DOHH2 (cell line): ENCODE measurements at regions not wholly inside any gene's neighbourhood (a gene's known extent, or its start where the extent isn't known, plus 50 kb on each side); places are given as distances from the start of the nearest gene placed in this dataset.

Experiments used
- H3F3A ChIP-seq: fragments of 200-600 bp; sonication (generic), shearing (Covaris generic); 2 replicates; pipeline ENCODE4 v1.6.0; 2016; ENCODE audit warnings: antibody characterized with exemption, mild to moderate bottlenecking; ENCODE audit not compliant: control insufficient read depth, insufficient read depth
- H3K27ac ChIP-seq: fragments of 200-600 bp; sonication (generic); 2 replicates; pipeline ENCODE4 v1.5.1; 2014; ENCODE audit warnings: low read depth, mild to moderate bottlenecking, low read length, moderate library complexity
- H3K27me3 ChIP-seq: fragments of 200-600 bp; sonication (generic); 2 replicates; pipeline ENCODE4 v1.6.1; 2014; ENCODE audit warnings: mild to moderate bottlenecking, low read length, mixed read lengths; ENCODE audit not compliant: control insufficient read depth
- H3K36me3 ChIP-seq: fragments of 200-600 bp; sonication (generic); 2 replicates; pipeline ENCODE4 v1.6.1; 2014; ENCODE audit warnings: mild to moderate bottlenecking, low read length, moderate library complexity, mixed read lengths; ENCODE audit not compliant: control insufficient read depth
- H3K4me1 ChIP-seq: fragments of 200-600 bp; sonication (generic); 2 replicates; pipeline ENCODE4 v1.6.1; 2014; ENCODE audit warnings: mild to moderate bottlenecking, low read length, mixed read lengths; ENCODE audit not compliant: control insufficient read depth
- H3K4me2 ChIP-seq: fragments of 200-600 bp; sonication (generic); 2 replicates; pipeline ENCODE4 v1.6.0; 2014; ENCODE audit warnings: mild to moderate bottlenecking, low read length, moderate library complexity
- H3K4me3 ChIP-seq: fragments of 200-600 bp; sonication (generic); 2 replicates; pipeline ENCODE4 v1.5.1; 2014; ENCODE audit warnings: mild to moderate bottlenecking, low read length, mixed read lengths
- H3K79me2 ChIP-seq: fragments of 200-600 bp; sonication (generic); 2 replicates; pipeline ENCODE4 v1.6.1; 2014; ENCODE audit warnings: mild to moderate bottlenecking, low read length, mixed read lengths; ENCODE audit not compliant: control insufficient read depth
- H3K9me2 ChIP-seq: fragments of 200-600 bp; sonication (generic); replicated peaks from 2 replicates; pipeline ENCODE4 v1.6.1; 2014; ENCODE audit warnings: mild to moderate bottlenecking, low read length, mixed read lengths; ENCODE audit not compliant: control insufficient read depth
- H3K9me3 ChIP-seq: fragments of 200-600 bp; sonication (generic); 2 replicates; pipeline ENCODE4 v1.6.1; 2014; ENCODE audit warnings: antibody characterized with exemption, low read length, mixed read lengths; ENCODE audit not compliant: control insufficient read depth, insufficient read depth
- H4K20me1 ChIP-seq: fragments of 200-600 bp; sonication (generic); 2 replicates; pipeline ENCODE4 v1.6.0; 2014; ENCODE audit warnings: low read depth, mild to moderate bottlenecking, antibody characterized with exemption, low read length, moderate library complexity; ENCODE audit not compliant: control insufficient read depth, insufficient read depth
- EZH2phosphoT487 ChIP-seq: fragments of 200-600 bp; sonication (generic); IDR thresholded peaks from 2 replicates; pipeline ENCODE4 v1.6.1; 2017; ENCODE audit warnings: borderline replicate concordance, mild to moderate bottlenecking, antibody characterized with exemption, low read length, moderate library complexity, mixed read lengths
- TF ChIP-seq, protein P1 (sequence below): fragments of 200-600 bp; sonication (generic); IDR thresholded peaks from one replicate; pipeline ENCODE4 v1.5.1; 2014; ENCODE audit warnings: antibody characterized with exemption, mild to moderate bottlenecking, low read depth, low read length; ENCODE audit not compliant: poor library complexity, severe bottlenecking

DNA sequence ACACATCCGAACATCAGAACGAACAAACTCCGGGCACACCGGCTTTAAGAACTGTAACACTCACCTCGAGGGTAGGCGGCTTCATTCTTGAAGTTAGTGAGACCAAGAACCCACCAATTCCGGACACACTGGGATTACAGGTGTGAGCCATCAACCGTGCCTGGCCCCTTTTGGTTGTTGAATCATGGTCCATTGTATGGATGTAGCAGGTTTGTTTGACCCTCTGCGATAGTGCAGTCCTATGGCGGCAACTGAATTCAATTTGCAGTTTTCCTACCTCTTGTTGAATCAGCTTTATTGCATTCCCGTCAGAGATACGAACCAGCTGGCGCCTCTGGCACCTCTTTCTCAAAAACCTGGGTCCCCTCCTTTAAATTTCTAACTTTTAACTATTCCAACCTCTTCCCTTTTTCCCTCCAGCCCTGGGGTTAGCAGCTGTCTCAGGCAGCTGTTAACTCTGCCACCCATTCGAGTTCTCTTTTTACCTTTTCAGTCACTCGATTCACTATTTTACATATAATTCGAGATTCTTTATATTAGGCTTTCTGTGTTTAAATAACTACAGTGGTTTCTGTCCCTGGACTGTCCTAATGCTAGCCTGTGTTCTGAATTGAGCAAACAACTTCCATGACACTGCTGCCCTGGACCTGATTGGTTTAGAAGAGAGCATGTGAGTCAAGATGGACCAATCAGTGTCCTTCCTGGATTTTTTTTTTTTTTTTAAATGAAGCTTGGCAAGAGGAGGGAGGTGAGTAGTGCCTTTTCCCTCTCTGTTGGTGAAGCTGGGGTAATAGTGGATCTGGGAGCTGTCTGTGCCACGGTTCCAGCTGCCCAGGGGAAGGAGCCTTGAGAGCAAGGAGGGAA is 261.5 kb downstream of the PCNX1 start:
- H3K79me2 ChIP-seq: no peaks in the 10 kb centered on the region
- no peaks in the 10 kb centered on the region for H3F3A ChIP-seq
- no peak overlapping the region for H3K4me2 ChIP-seq
- no peaks in the 10 kb centered on the region; the same call in 1 of the 2 replicates for H3K27me3 ChIP-seq
- H3K4me1 ChIP-seq: no peaks in the 10 kb centered on the region
- H3K36me3 ChIP-seq: no peaks in the 10 kb centered on the region
- H3K9me2 ChIP-seq: no peaks in the 10 kb centered on the region
- TF ChIP-seq, protein P1, sequence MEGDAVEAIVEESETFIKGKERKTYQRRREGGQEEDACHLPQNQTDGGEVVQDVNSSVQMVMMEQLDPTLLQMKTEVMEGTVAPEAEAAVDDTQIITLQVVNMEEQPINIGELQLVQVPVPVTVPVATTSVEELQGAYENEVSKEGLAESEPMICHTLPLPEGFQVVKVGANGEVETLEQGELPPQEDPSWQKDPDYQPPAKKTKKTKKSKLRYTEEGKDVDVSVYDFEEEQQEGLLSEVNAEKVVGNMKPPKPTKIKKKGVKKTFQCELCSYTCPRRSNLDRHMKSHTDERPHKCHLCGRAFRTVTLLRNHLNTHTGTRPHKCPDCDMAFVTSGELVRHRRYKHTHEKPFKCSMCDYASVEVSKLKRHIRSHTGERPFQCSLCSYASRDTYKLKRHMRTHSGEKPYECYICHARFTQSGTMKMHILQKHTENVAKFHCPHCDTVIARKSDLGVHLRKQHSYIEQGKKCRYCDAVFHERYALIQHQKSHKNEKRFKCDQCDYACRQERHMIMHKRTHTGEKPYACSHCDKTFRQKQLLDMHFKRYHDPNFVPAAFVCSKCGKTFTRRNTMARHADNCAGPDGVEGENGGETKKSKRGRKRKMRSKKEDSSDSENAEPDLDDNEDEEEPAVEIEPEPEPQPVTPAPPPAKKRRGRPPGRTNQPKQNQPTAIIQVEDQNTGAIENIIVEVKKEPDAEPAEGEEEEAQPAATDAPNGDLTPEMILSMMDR: no peak
- no peak for TF ChIP-seq EZH2phosphoT487
- H3K9me3 ChIP-seq: no peaks in the 10 kb centered on the region
- no peak overlapping the region for H3K4me3 ChIP-seq
- no peaks in the 10 kb centered on the region for H4K20me1 ChIP-seq
- H3K27ac ChIP-seq: no peak overlapping the region

DNA sequence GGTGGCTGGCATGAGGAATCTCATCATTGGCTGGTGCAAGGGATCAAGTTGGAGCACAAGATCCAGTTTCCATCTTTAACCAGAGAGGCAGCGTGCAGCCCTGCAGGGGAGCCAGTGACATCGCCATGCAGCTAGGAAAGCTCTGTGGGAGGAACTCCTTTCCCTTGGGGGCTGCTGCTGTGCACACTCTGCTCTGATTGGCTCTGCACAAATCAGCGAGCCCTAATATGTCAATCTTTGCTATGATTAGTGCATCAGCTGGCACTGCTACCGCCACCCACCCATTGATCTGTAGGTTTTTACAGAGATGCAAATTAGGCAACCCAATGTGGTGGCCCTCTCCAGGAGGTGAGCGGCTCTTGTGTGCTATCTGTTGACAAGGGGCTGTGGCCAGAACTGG is 262.6 kb downstream of the PCNX1 start:
- Histone ChIP-seq H3K4me3 (no peak overlapping the region), H3K36me3 (no peaks in the 10 kb centered on the region), H3K27ac (no peak overlapping the region), H4K20me1 (no peaks in the 10 kb centered on the region), H3K4me2 (no peak overlapping the region), H3F3A (no peaks in the 10 kb centered on the region), H3K4me1 (no peaks in the 10 kb centered on the region), H3K9me2 (no peaks in the 10 kb centered on the region), H3K9me3 (no peaks in the 10 kb centered on the region), H3K27me3 (no peaks in the 10 kb centered on the region; the same call in 1 of the 2 replicates), H3K79me2 (no peaks in the 10 kb centered on the region)
- no peak for TF ChIP-seq EZH2phosphoT487
- TF ChIP-seq, protein P1: no peak

DNA sequence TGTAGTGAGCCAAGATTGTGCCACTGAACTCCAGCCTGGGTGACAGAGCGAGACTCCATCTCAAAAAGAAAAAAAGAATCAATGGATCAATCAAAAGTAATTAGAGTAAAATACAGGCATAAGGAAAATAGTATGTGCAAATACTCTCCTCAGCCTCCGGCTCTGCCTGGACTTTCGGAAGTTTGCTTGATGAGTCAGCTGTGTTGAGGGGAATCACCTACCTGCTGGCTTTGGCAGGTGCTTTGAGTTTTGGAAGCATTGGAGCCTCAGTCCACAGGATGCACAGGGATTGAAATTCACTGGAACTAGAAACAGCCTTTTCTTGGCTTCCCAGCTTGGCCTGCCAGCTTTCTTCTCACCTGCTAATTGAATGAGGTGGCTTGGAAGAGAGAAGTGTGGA is 268.2 kb downstream of the PCNX1 start:
- Histone ChIP-seq H3F3A (no peaks in the 10 kb centered on the region), H3K79me2 (no peaks in the 10 kb centered on the region), H3K9me3 (no peaks in the 10 kb centered on the region), H3K4me2 (no peak overlapping the region), H4K20me1 (no peaks in the 10 kb centered on the region), H3K4me3 (no peak overlapping the region), H3K9me2 (no peaks in the 10 kb centered on the region), H3K36me3 (no peaks in the 10 kb centered on the region), H3K4me1 (no peaks in the 10 kb centered on the region), H3K27ac (no peak overlapping the region), H3K27me3 (no peaks in the 10 kb centered on the region; the same call in 1 of the 2 replicates)
- TF ChIP-seq, protein P1: no peak
- TF ChIP-seq EZH2phosphoT487: no peak
